HG02884 (cell line): ENCODE measurements at regions not wholly inside any gene's neighbourhood (a gene's known extent, or its start where the extent isn't known, plus 50 kb on each side); places are given as distances from the start of the nearest gene placed in this dataset.
"Not testable (repeated sequence)": the region's sequence is repeated elsewhere in the genome, so short reads cannot be mapped to it uniquely, and the experiment has no call there.

Experiments used
- ATAC-seq: cut with Tn5 transposase; IDR thresholded peaks from one replicate; pipeline ENCODE4 v1.9.1; 2021; ENCODE audit warnings: mild to moderate bottlenecking, moderate library complexity; ENCODE audit not compliant: unreplicated experiment

- ATAC-seq: not testable (repeated sequence)
Measured at GRCh38 chr15:20625469-20625868, 83.9 kb upstream of the GOLGA6L6 start.

GRCh38 chr15:20624085-20624484, 82.5 kb upstream of the GOLGA6L6 start:
- ATAC-seq: not testable (repeated sequence)

- ATAC-seq: peak; percentile 74
Measured at GRCh38 chr15:20622117-20622516, 80.5 kb upstream of the GOLGA6L6 start.

GRCh38 chr15:20614549-20614948, 72.9 kb upstream of the GOLGA6L6 start:
- not testable (repeated sequence) for ATAC-seq

- ATAC-seq: not testable (repeated sequence)
Measured at GRCh38 chr15:20612796-20613195, 71.2 kb upstream of the GOLGA6L6 start.

GRCh38 chr15:20612356-20612755, 70.8 kb upstream of the GOLGA6L6 start:
- ATAC-seq: not testable (repeated sequence)

- ATAC-seq: not testable (repeated sequence)
Measured at GRCh38 chr15:20611667-20612290, 70.2 kb upstream of the GOLGA6L6 start.

GRCh38 chr15:20608179-20608578, 66.6 kb upstream of the GOLGA6L6 start:
- not testable (repeated sequence) for ATAC-seq

GRCh38 chr15:20597245-20597644, 55.6 kb upstream of the GOLGA6L6 start:
- ATAC-seq: not testable (repeated sequence)

- not testable (repeated sequence) for ATAC-seq
Measured at GRCh38 chr15:20594219-20594618, 52.6 kb upstream of the GOLGA6L6 start.

- not testable (repeated sequence) for ATAC-seq
Measured at GRCh38 chr15:20591936-20592335, 50.3 kb upstream of the GOLGA6L6 start.
